Neural cell (in vitro differentiated cells): ENCODE measurements at regions not wholly inside any gene's neighbourhood (a gene's known extent, or its start where the extent isn't known, plus 50 kb on each side); places are given as distances from the start of the nearest gene placed in this dataset.
"Not testable (repeated sequence)": the region's sequence is repeated elsewhere in the genome, so short reads cannot be mapped to it uniquely, and the experiment has no call there.

ENCODE experiments used
- H2AFZ ChIP-seq: fragments of 200-600, 300-800 bp; sonication (generic), shearing (Covaris generic); 2 replicates; pipeline ENCODE4 v1.6.0; 2014; ENCODE audit warnings: low read depth, mild to moderate bottlenecking, antibody characterized with exemption, low read length, moderate library complexity
- H3F3A ChIP-seq: fragments of 200-600 bp; shearing (Covaris generic); 2 replicates; pipeline ENCODE4 v1.6.1; 2016; ENCODE audit warnings: mild to moderate bottlenecking, moderate library complexity, mixed read lengths, antibody characterized with exemption, low read length; ENCODE audit not compliant: insufficient read depth, poor library complexity, severe bottlenecking
- H3K27ac ChIP-seq: fragments of 200-600, 300-800 bp; sonication (generic), shearing (Covaris generic); 2 replicates; pipeline ENCODE4 v1.5.1; 2014; ENCODE audit warnings: mild to moderate bottlenecking, low read length, moderate library complexity
- H3K27me3 ChIP-seq: fragments of 300-800, 200-600 bp; sonication (generic), shearing (Covaris generic); 2 replicates; pipeline ENCODE4 v1.6.0; 2014; ENCODE audit warnings: mild to moderate bottlenecking, low read depth, low read length, moderate library complexity; ENCODE audit not compliant: insufficient read depth
- H3K36me3 ChIP-seq: fragments of 300-800, 200-600 bp; sonication (generic), shearing (Covaris generic); 2 replicates; pipeline ENCODE4 v1.5.1; 2014; ENCODE audit warnings: mild to moderate bottlenecking, antibody characterized with exemption, low read length, moderate library complexity; ENCODE audit not compliant: insufficient read depth
- H3K4me2 ChIP-seq: fragments of 300-800, 200-600 bp; sonication (generic), shearing (Covaris generic); 2 replicates; pipeline ENCODE4 v1.6.0; 2014; ENCODE audit warnings: mild to moderate bottlenecking, low read length
- H3K4me3 ChIP-seq: fragments of 300-800, 200-600 bp; sonication (generic), shearing (Covaris generic); 2 replicates; pipeline ENCODE4 v1.5.1; 2014; ENCODE audit warnings: mild to moderate bottlenecking, low read length, moderate library complexity
- H3K79me2 ChIP-seq: fragments of 200-600 bp; shearing (Covaris generic); replicated peaks from 2 replicates; pipeline ENCODE4 v1.6.0; 2014; ENCODE audit warnings: mild to moderate bottlenecking, low read length, moderate library complexity; ENCODE audit not compliant: insufficient read depth
- H3K9ac ChIP-seq: fragments of 300-800, 200-600 bp; sonication (generic), shearing (Covaris generic); 2 replicates; pipeline ENCODE4 v1.6.1; 2016; ENCODE audit warnings: mild to moderate bottlenecking, low read length, mixed read lengths
- H3K9me2 ChIP-seq: fragments of 200-600 bp; shearing (Covaris generic); 2 replicates; pipeline ENCODE4 v1.6.1; 2016; ENCODE audit warnings: mild to moderate bottlenecking, low read length, mixed read lengths; ENCODE audit not compliant: insufficient read depth
- H3K9me3 ChIP-seq: fragments of 200-600, 300-800 bp; sonication (generic), shearing (Covaris generic); 2 replicates; pipeline ENCODE4 v1.6.1; 2016; ENCODE audit warnings: mild to moderate bottlenecking, mixed run types, low read length, moderate library complexity, mixed read lengths
- H4K20me1 ChIP-seq: fragments of 200-600 bp; shearing (Covaris generic); 2 replicates; pipeline ENCODE4 v1.6.1; 2016; ENCODE audit warnings: mild to moderate bottlenecking, mixed run types; ENCODE audit not compliant: insufficient read depth
- CTCF ChIP-seq: fragments of 450-650 bp; IDR thresholded peaks from 2 replicates; pipeline ENCODE4 v1.5.1; 2014; ENCODE audit warnings: antibody characterized with exemption, mild to moderate bottlenecking, moderate library complexity; ENCODE audit not compliant: poor library complexity, severe bottlenecking
- EZH2 ChIP-seq: fragments of 200-600, 300-800 bp; shearing (Covaris generic), sonication (generic); IDR thresholded peaks from 2 replicates; pipeline ENCODE4 v1.6.1; 2014; ENCODE audit warnings: antibody characterized with exemption, low read length, borderline replicate concordance, mild to moderate bottlenecking; ENCODE audit not compliant: insufficient read depth, poor library complexity, severe bottlenecking
- POLR2AphosphoS5 ChIP-seq: IDR thresholded peaks from 2 replicates; pipeline ENCODE4 v1.6.1; 2012
- RAD21 ChIP-seq: fragments of 450-650 bp; conservative IDR thresholded peaks from 2 replicates; pipeline ENCODE4 v1.6.1; 2014; ENCODE audit warnings: antibody characterized with exemption, mild to moderate bottlenecking, moderate library complexity
- REST ChIP-seq: IDR thresholded peaks from 2 replicates; pipeline ENCODE4 v1.6.1; 2012; ENCODE audit warnings: borderline replicate concordance
- SMC3 ChIP-seq: fragments of 450-650 bp; conservative IDR thresholded peaks from 2 replicates; pipeline ENCODE4 v1.6.1; 2014; ENCODE audit warnings: antibody characterized with exemption, mild to moderate bottlenecking, moderate library complexity; ENCODE audit not compliant: poor library complexity
- TAF1 ChIP-seq: IDR thresholded peaks from 2 replicates; pipeline ENCODE4 v1.6.1; 2012; ENCODE audit warnings: low read depth

GRCh38 chr16:27605500-27606106 lies 55.7 kb downstream of the KATNIP start:
- H3K4me3 ChIP-seq, H3K9me3 ChIP-seq, H3K9me2 ChIP-seq, H3K27ac ChIP-seq, H3K4me2 ChIP-seq, H2AFZ ChIP-seq, H3K9ac ChIP-seq, H3K27me3 ChIP-seq, H3K79me2 ChIP-seq, H3K36me3 ChIP-seq, H3F3A ChIP-seq, H4K20me1 ChIP-seq: not testable (repeated sequence)
- peak; percentile 62 for TF ChIP-seq CTCF
- peak; percentile 49 for TF ChIP-seq RAD21

- no peaks in the 10 kb centered on the region for H3K9me2 ChIP-seq
- H4K20me1 ChIP-seq, result no peaks in the 10 kb centered on the region
- H3K27ac ChIP-seq, result no peak overlapping the region
- H3F3A ChIP-seq, result no peaks in the 10 kb centered on the region
- H3K4me2 ChIP-seq, result no peak overlapping the region
- H3K36me3 ChIP-seq, result no peaks in the 10 kb centered on the region
- H3K79me2 ChIP-seq, result no peaks in the 10 kb centered on the region
- no peak overlapping the region for H3K9ac ChIP-seq
- TF ChIP-seq TAF1 (no peak), SMC3 (no peak), POLR2AphosphoS5 (no peak), RAD21 (no peak), EZH2 (no peak), REST (no peak), CTCF (no peak)
- H3K4me3 ChIP-seq, result no peak overlapping the region
- no peaks in the 10 kb centered on the region for H3K9me3 ChIP-seq
- no peak overlapping the region for H2AFZ ChIP-seq
- no peaks in the 10 kb centered on the region for H3K27me3 ChIP-seq
These were observed 61.4 kb downstream of the KATNIP start for GRCh38 chr16:27611340-27611739.
